ENCODE measurements at regions not wholly inside any gene's neighbourhood (a gene's known extent, or its start where the extent isn't known, plus 50 kb on each side); places are given as distances from the start of the nearest gene placed in this dataset.

DNA sequence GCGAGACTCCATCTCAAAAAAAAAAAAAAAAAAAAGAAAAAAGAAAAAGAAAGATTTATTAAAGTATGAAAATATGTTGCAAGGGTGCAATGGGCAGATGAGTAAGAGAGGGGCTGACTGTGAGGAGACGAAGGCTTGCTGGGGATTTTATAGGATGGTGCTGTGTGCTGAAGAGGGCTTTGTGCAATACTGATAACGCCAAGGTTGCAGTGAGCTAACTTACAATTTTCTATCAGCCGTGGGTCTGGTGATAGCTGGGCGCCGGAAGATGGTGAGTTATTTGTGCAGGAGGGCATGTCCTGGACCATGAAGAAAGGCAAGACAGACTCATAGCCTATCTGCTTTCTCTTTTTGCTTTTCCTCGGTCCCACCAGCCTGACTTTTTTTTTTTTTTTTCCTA is 281.1 kb downstream of the MAP2K6 start:
- H3K36me3 ChIP-seq (ENCODE audit: control insufficient read depth, insufficient read depth, low read length) = no peaks in the 10 kb centered on the region
- BruUV-seq (replicated peaks) = no TSS peak
- ChIA-PET POLR2A (no interaction called here), CTCF (ENCODE audit: low intra/inter-chr PET ratio) (no interaction called here)
- H4K20me1 ChIP-seq (replicated peaks; ENCODE audit: control insufficient read depth, insufficient read depth, low read length) = no peaks in the 10 kb centered on the region
- in situ Hi-C loops (cut with MboI) = no loop called here
- no peaks in the 10 kb centered on the region for H3K27me3 ChIP-seq (ENCODE audit: control insufficient read depth in 2 of 2, insufficient read depth in 2 of 2, low read length in 2 of 2)
- no peaks in the 10 kb centered on the region for H3K79me2 ChIP-seq (ENCODE audit: control insufficient read depth, insufficient read depth, low read length)
- H3K27ac ChIP-seq (ENCODE audit: extremely low read depth, low read depth, low read length) = no peak overlapping the region
- H3K9ac ChIP-seq (ENCODE audit: insufficient read depth in 1 of 2, low read depth in 2 of 2, low read length in 2 of 2) = no peak overlapping the region
- no peak for ATAC-seq
- H3K4me2 ChIP-seq (ENCODE audit: insufficient read depth, low read length) = no peak overlapping the region
- H3K9me3 ChIP-seq (replicated peaks; ENCODE audit: control insufficient read depth, insufficient read depth, low read depth, low read length) = no peaks in the 10 kb centered on the region
- 0% methylated on average over 5 of the region's 7 CpGs for WGBS (ENCODE audit: insufficient coverage, low coverage, missing lambda C conversion rate)
- no peak for FAIRE-seq
- no peak overlapping the region for H3K4me3 ChIP-seq
- no peak overlapping the region for H2AFZ ChIP-seq (ENCODE audit: low read depth, low read length)
- no peaks in the 10 kb centered on the region for H3K9me1 ChIP-seq (ENCODE audit: control insufficient read depth, insufficient read depth, low read length)
- DNase-seq (ENCODE audit: extremely low read depth in 1 of 4, low spot score in 3 of 4) = no peak
- intact Hi-C loops (cut with micrococcal nuclease) = no loop called here
- H3K4me1 ChIP-seq (replicated peaks in 1 of 2; ENCODE audit: control insufficient read depth in 2 of 2, insufficient read depth in 2 of 2, low read length in 2 of 2) = no peaks in the 10 kb centered on the region
- TF ChIP-seq MYC (IDR thresholded peaks at IDR 0.05; ENCODE audit: low read depth, low read length) (no peak), MYC (CRISPR knock-in tag; IDR thresholded peaks at IDR 0.05; ENCODE audit: borderline replicate concordance, low read depth) (no peak), MYBL2 (IDR thresholded peaks at IDR 0.05; ENCODE audit: low read depth) (no peak), MYBL2 (CRISPR knock-in tag; IDR thresholded peaks at IDR 0.05; ENCODE audit: borderline replicate concordance) (no peak), FIP1L1 (IDR thresholded peaks at IDR 0.05; ENCODE audit: low read depth, low read length, poor library complexity, severe bottlenecking) (no peak)

DNA sequence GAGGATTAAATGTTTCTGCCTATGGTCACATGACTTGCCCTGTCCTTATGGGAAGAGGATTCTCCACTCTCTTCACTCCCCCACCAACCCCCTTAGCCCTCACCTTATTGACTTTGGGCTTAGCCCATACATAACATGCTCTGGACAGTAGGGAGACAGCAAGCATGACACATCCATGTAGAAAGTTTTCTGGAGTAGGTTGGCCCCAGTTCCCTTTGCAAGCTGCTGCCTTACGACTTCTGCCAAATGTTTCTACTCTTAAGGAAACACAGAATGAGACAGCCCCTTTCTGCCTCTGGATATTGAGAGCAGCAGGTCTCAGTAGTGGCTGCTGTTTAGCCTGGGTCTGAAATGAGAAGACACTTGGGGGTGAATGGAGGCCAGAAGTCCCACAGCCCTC is 282.2 kb downstream of the MAP2K6 start:
- ChIA-PET CTCF (ENCODE audit: low intra/inter-chr PET ratio) (no interaction called here), POLR2A (no interaction called here)
- in situ Hi-C loops (cut with MboI) = no loop called here
- ATAC-seq (no peak), FAIRE-seq (no peak), DNase-seq (ENCODE audit: extremely low read depth in 1 of 4, low spot score in 3 of 4) (no peak)
- Histone ChIP-seq H3K4me3 (no peak overlapping the region), H4K20me1 (replicated peaks; ENCODE audit: control insufficient read depth, insufficient read depth, low read length) (no peaks in the 10 kb centered on the region), H3K9me1 (ENCODE audit: control insufficient read depth, insufficient read depth, low read length) (no peaks in the 10 kb centered on the region), H3K4me2 (ENCODE audit: insufficient read depth, low read length) (no peak overlapping the region), H3K36me3 (ENCODE audit: control insufficient read depth, insufficient read depth, low read length) (no peaks in the 10 kb centered on the region), H3K79me2 (ENCODE audit: control insufficient read depth, insufficient read depth, low read length) (no peaks in the 10 kb centered on the region), H3K4me1 (replicated peaks in 1 of 2; ENCODE audit: control insufficient read depth in 2 of 2, insufficient read depth in 2 of 2, low read length in 2 of 2) (no peaks in the 10 kb centered on the region), H3K27me3 (ENCODE audit: control insufficient read depth in 2 of 2, insufficient read depth in 2 of 2, low read length in 2 of 2) (no peaks in the 10 kb centered on the region), H3K9me3 (replicated peaks; ENCODE audit: control insufficient read depth, insufficient read depth, low read depth, low read length) (no peaks in the 10 kb centered on the region), H2AFZ (ENCODE audit: low read depth, low read length) (no peak overlapping the region), H3K9ac (ENCODE audit: insufficient read depth in 1 of 2, low read depth in 2 of 2, low read length in 2 of 2) (no peak overlapping the region), H3K27ac (ENCODE audit: extremely low read depth, low read depth, low read length) (no peak overlapping the region)
- intact Hi-C loops (cut with micrococcal nuclease) = no loop called here
- no TSS peak for BruUV-seq (replicated peaks)
- 0% methylated on average over 1 of the region's 1 CpG for WGBS (ENCODE audit: insufficient coverage, low coverage, missing lambda C conversion rate)
- TF ChIP-seq ZNF23 (CRISPR knock-in tag; IDR thresholded peaks at IDR 0.05) (no peak), ZNF3 (CRISPR knock-in tag; IDR thresholded peaks at IDR 0.05) (no peak), CEBPB (tag; IDR thresholded peaks at IDR 0.05) (no peak)
- TF ChIP-seq, protein P1, sequence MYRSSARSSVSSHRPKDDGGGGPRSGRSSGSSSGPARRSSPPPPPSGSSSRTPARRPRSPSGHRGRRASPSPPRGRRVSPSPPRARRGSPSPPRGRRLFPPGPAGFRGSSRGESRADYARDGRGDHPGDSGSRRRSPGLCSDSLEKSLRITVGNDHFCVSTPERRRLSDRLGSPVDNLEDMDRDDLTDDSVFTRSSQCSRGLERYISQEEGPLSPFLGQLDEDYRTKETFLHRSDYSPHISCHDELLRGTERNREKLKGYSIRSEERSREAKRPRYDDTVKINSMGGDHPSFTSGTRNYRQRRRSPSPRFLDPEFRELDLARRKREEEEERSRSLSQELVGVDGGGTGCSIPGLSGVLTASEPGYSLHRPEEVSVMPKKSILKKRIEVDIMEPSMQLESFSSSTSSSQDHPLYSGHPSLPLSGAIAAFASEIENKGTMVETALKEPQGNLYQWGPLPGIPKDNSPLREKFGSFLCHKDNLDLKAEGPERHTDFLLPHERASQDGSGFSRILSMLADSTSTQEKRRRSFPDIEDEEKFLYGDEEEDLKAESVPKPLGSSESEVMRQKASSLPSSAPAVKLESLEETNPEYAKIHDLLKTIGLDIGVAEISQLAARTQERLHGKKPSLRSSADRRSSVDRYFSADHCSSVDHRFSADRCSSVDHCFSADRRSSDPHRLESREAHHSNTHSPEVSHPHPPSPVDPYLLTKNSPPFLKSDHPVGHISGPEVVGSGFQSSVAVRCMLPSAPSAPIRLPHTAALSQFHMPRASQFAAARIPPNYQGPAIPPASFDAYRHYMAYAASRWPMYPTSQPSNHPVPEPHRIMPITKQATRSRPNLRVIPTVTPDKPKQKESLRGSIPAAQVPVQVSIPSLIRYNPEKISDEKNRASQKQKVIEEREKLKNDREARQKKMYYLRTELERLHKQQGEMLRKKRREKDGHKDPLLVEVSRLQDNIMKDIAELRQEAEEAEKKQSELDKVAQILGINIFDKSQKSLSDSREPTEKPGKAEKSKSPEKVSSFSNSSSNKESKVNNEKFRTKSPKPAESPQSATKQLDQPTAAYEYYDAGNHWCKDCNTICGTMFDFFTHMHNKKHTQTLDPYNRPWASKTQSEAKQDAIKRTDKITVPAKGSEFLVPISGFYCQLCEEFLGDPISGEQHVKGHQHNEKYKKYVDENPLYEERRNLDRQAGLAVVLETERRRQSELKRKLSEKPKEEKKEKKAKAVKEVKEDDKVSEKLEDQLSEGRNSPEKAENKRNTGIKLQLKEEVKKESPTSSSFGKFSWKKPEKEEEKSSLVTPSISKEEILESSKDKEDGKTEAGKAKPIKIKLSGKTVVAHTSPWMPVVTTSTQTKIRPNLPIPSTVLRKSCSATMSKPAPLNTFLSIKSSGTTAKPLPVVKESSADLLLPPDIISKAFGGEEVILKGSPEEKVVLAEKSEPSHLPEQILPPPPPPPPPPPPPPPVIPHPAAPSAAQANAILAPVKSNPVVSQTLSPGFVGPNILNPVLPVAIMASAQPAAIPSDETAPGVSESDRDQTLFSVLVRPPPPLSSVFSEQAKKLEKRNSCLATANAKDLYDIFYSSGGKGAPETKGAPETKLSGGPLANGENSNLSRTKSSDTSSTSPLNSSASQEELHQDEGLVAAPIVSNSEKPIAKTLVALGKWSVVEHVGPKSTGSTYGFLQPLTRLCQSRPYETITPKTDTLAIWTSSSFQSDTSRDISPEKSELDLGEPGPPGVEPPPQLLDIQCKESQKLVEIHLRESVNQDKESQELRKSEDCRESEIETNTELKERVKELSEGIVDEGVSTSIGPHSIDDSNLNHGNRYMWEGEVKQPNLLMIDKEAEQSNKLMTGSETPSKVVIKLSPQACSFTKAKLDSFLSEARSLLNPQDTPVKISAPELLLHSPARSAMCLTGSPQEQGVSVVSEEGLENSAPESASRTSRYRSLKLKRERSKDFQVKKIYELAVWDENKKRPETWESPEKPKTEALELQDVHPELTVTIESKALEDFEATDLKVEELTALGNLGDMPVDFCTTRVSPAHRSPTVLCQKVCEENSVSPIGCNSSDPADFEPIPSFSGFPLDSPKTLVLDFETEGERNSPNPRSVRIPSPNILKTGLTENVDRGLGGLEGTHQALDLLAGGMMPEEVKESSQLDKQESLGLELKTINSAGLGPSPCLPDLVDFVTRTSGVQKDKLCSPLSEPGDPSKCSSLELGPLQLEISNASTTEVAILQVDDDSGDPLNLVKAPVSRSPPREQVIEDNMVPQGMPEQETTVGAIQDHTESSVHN (IDR thresholded peaks at IDR 0.05; ENCODE audit: borderline replicate concordance in 1 of 2, low read depth in 1 of 2) = no peak

All from K562 (cell line).